ENCODE measurements at regions not wholly inside any gene's neighbourhood (a gene's known extent, or its start where the extent isn't known, plus 50 kb on each side); places are given as distances from the start of the nearest gene placed in this dataset.

- no peak for DNase-seq
These were observed 54.5 kb downstream of the CLDN34 start for GRCh38 chrX:10021461-10022272.

DNA sequence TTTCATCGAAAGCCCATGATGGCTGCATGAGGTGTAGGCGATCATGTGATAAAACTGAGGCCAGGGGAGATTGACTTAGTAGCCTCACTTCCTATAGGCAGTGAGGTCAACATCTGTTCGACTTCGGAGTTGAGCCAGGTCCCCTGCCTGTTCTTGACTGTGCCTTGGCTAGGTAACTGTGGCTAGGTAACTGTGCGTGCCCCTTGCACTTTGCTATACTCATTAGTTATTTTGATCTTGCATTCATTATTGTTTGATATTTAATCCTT, 55.0 kb downstream of the CLDN34 start:
- DNase-seq, result no peak

- no peak for DNase-seq
These were observed 55.6 kb downstream of the CLDN34 start for GRCh38 chrX:10022580-10023245.

GRCh38 chrX:10023821-10024220, 56.7 kb downstream of the CLDN34 start:
- no peak for DNase-seq

GRCh38 chrX:10025742-10026493, 58.8 kb downstream of the CLDN34 start:
- DNase-seq, result no peak

DNA sequence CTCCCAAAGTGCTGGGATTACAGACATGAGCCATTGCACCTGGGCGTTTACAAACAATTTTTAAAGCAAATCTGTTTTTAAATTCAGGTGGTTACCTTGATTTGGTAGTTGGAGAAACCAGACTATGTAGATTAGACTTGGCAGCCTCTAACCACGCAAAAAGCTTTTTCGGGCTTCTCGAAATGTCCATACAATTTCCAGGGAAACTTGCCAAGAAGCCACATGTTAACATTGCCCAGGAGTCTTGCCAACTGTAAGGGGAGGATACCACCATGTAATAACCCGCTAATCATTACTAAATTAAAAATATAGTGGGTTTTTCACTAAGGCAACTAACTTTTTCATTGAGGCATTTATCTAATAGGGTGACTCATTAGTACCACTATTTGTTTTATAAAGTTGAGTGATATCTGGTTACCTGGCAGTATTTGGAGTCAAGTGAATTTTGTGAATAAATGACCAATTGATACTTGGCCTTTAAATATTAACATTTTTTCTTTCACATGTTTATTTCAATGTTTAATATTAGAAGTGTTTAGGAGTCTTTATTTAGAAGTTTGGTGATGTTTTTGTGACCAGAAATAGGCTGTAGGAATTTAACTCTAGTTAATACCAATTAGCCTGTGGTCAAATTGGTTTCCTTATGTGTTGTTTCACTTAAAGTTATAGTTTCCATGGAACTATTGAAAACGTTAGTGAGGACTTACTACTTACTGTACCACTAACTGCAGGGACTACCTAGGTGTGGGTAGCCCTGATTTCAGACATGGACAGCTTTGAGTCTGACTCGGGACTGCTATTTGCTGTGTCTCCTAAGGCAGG, 61.3 kb downstream of the CLDN34 start:
- DNase-seq, result no peak

DNA sequence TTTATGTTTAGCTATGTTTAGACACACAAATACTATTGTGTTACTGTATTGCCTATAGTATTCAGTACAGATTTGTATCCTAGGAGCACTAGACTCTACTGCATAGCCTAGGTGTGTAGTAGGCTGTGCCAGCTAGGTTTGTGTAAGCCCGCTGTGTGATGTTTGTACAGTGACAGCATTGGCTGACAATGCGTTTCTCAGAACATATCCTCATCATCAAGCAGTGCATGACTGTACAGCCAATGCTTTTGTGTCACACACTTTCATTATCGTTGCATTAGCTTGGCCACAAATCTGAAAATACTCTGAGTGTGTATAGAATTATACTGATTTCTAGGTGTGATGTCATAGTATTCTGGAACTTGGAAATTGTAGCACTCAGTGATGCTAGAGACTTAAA, 63.4 kb downstream of the CLDN34 start:
- DNase-seq, result no peak

DNA sequence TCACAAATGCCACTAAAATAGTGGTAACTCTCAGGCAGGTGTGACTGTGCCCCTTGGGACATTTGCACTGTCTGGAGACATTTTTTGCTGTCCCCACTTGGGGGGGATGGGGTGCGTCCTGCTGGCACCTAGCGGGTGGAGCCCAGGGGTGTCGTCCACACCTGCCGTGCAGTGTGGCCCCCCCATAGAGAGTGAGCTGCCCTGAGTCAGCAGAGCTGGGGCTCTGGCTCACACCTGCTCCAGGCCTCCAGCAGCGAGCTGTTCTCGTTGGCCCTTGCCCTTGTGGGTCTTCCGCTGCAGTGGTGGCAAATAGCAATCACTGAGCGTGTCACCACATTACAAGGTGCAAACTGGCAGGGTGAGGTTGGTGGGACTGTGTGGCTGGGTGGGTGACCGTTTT, 64.6 kb downstream of the CLDN34 start:
- DNase-seq, result no peak

DNA sequence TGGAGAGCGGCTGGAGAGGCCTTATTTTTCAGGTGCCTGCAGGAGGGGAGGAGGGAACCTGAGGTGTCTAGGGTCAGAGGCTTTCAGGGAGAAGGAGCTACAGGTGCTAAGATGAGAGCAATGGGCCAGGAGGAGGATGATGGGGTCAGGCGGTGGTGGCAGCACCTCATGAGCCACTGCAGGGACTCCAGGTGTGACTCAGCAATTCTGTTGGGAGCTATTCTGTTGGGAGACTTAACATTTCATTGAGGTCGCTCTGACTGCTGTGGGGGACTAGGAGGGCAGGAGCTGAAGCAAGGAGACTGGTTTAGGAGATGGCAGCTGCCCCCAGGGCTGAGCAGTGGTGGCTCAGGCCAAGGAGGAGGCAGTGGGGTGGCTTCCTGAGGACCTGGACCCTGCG, 65.0 kb downstream of the CLDN34 start:
- DNase-seq, result no peak

GRCh38 chrX:10033375-10034007, 66.3 kb downstream of the CLDN34 start:
- no peak for DNase-seq

GRCh38 chrX:10034740-10035260, 67.6 kb downstream of the CLDN34 start:
- no peak for DNase-seq

GRCh38 chrX:10038585-10038984, 71.4 kb downstream of the CLDN34 start:
- no peak for DNase-seq

DNA sequence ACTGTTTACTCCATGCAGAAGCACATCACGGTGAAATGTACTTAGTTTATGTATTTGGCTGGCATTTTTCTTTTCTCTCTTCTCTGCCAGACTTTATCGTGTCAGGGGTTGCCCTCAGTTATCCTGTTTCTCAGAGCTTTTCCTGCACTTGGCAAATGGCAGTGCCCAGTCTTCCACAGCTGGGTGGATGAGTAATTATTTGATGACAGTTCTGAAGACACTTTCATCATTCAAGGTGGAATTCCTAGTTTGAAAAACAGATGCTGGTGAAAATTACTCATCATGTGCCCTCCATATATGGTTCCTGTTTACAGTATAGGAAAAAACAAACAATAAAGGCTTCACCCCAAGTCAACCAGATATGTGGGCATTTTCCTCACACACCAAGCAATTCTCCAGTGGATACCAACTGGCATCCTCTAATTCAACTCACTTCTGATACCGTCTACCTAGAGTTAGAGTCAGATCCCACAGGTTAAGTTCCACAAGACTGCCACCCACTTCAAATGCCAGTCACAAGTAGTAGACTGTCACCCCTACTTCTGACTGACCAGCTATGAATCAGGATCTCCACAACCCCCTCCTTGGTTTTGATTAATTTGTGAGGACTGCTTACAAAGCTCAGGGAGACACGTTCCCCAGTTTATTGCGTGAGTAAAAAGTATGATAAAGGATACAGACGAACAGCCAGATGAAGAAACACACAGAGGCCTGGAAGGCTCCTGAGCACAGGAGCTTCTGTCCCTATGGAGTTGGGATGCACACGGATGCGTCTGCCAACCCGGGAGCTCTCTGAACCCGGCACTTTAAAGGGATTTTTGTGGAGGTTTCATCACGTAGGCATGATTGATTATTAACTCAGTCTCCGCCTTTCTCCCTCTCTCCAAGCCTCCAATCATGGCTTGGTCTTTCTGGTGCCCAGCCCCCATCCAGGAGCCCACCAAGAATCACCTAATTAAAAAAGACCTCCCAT, 72.9 kb downstream of the CLDN34 start:
- no peak for DNase-seq

- no peak for DNase-seq
These were observed 73.8 kb downstream of the CLDN34 start for GRCh38 chrX:10040961-10041360.

DNA sequence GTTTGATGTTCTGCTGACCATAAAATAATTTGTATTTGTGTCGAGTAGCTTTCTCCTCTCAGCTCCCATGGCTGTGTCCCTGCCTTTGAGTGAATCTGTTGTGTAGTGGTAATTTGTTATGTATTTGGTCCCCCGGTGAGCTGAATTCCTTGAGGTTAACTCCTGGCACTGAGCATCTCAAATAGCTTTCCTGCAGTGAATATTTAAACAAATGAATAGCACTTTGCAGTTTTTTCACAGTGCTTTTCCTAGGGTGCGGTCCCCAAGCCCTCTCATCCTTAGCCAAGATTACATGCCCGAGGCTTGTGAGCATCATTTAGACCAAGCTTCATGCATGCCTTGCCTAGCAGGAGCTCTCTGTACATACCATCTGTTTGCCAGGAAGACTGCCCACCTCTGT, 74.2 kb downstream of the CLDN34 start:
- no peak for DNase-seq

GRCh38 chrX:10042055-10042454, 74.9 kb downstream of the CLDN34 start:
- no peak for DNase-seq

GRCh38 chrX:10043386-10043785, 76.2 kb downstream of the CLDN34 start:
- DNase-seq, result no peak

DNA sequence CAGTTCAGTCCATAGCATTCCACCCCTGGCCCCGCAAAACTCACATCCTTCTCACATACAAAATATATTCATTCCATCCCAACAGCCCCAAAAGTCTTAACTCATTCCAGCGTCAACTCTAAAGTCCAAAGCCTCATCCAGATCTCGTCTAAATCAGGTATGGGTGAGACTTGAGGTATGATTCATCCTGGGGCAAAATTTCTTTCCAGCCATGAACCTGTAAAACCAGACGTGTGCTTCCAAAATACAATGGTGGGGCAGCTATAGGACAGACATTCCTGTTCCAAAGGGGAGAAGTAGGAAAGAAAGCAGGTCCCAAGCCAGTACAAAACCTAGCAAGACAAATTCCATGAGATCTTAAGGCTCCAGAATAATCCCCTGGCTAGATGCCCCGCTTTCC, 76.9 kb downstream of the CLDN34 start:
- no peak for DNase-seq

DNA sequence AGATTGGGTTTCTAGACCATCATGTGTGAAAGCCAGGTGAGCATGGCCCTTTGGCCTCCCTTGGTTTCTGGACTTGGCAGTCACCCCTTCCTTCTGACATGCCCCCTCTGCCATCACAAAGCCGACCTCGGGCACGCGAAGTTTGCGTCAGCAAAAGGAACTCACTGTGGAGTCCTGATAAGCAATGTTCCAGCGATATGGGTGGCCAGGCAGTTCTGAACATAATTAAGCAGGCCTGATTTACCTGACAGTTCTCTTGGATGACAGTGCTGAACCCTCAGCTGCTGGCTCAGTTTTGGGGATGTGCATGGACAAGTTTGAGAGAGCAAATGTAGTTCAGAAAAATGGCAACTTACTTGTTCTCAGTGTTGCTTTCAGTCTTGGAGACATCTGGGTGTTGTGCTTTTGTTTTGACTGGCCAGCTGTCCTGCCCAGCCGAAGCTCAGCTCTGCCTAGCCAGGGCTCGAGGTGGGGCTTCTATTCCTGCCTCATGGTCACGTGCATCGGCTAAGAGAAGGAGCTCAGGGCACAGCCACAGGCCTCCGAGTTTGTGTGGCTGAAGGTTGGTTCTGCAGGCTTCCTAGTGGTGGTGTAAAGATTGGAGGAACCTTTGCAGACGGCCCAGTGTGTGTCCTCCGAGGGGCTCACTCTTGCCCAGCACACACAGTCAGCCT, 78.3 kb downstream of the CLDN34 start:
- no peak for DNase-seq

DNA sequence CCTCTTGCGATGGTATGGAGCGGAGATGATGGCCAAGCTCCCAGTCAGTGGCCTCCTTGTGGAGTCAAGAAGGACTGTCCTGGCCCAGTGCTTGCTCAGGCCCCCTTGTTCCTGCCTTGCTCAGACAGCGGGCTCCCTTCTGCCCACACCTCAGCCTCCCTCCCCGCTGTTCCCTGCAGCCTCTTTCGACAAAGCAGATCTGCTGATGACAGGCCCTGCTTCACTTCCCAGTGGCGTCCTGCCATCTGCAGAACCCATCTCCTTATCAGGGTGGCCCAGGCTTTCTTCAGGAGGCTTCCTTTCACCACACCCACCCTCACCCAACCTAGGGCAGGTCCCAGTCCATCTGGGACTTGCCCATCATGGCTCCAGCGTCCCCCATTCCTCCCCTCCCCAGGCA, 80.0 kb downstream of the CLDN34 start:
- DNase-seq, result no peak

GRCh38 chrX:10047631-10048030, 80.5 kb downstream of the CLDN34 start:
- DNase-seq, result no peak

Data from CD4-positive, alpha-beta T cell treated with Interleukin-4 for 1 hour (primary cell).